Ovary (tissue), 7 donors: ENCODE measurements at regions not wholly inside any gene's neighbourhood (a gene's known extent, or its start where the extent isn't known, plus 50 kb on each side); places are given as distances from the start of the nearest gene placed in this dataset.
"Not testable (repeated sequence)": the region's sequence is repeated elsewhere in the genome, so short reads cannot be mapped to it uniquely, and the experiment has no call there.

Source experiments
- DNase-seq, 5 donors: peaks; one replicate each; pipeline ENCODE4 v3.0.0-alpha.2; 2019 to 2020
- H3K27ac ChIP-seq, 2 donors: fragments of 200-600 bp; one replicate each; pipeline versions ENCODE4 v1.5.1 to v1.8.0; 2019 to 2022
- H3K27me3 ChIP-seq: fragments of 200-600 bp; one replicate; pipeline ENCODE4 v1.8.0; 2022
- H3K36me3 ChIP-seq: fragments of 200-600 bp; sonication (generic); one replicate; pipeline ENCODE4 v1.5.1; 2019
- H3K4me1 ChIP-seq: one replicate; pipeline ENCODE4 v1.8.1; 2013; ENCODE audit warnings: mild to moderate bottlenecking, moderate library complexity; ENCODE audit not compliant: insufficient read depth
- H3K4me3 ChIP-seq: fragments of 200-600 bp; sonication (generic); one replicate; pipeline ENCODE4 v1.5.1; 2017
- H3K9me3 ChIP-seq, 2 donors: fragments of 200-600 bp in 1 of 2; sonication (generic) in 1 of 2; one replicate each; pipeline versions ENCODE4 v1.5.1 to v1.8.1; 2013 to 2019; ENCODE audit warnings: mild to moderate bottlenecking in 1 of 2, moderate library complexity in 1 of 2
- EP300 ChIP-seq: sonication (generic); formaldehyde crosslinking; IDR thresholded peaks from one replicate; pipeline ENCODE4 v1.6.1; 2017; ENCODE audit warnings: antibody characterized with exemption
- POLR2A ChIP-seq: fragments of 450-650 bp; IDR thresholded peaks from one replicate; pipeline ENCODE4 v1.6.1; 2017; ENCODE audit warnings: antibody characterized with exemption, mild to moderate bottlenecking, moderate library complexity
- whole genome bisulfite sequencing, 3 donors: extraction: QIAGEN DNeasy Blood & Tissue Kit in 1 of 3; methylation state at CpG; one replicate each; pipeline versions ENCODE4 v1.1.5 to v1.1.7; 2013 to 2017; 5-methylcytosine and 5-hydroxymethylcytosine counted together
- intact Hi-C, 4 donors: fragments of 100-400 bp; cut with DNase I; formaldehyde crosslinking; loops; one replicate each; pipeline versions ENCODE4 v1.11.0 to v1.15.1; 2022 to 2023
- TF ChIP-seq, protein P1 (sequence below), 3 donors: fragments of 450-650 bp in 2 of 3; fragments of 200-600 bp in 1 of 3; IDR thresholded peaks; one replicate each; pipeline versions ENCODE4 v1.5.1 to v1.8.0; 2016 to 2022; ENCODE audit warnings: antibody characterized with exemption in 3 of 3, mild to moderate bottlenecking in 1 of 3
- donor health status: DM: no; HTN: no; CAD: no; lungs with moderate emphysema.
- donor health status: DM: no; HTN: no; CAD: no.
- donor health status: Bipolar disorder and iron deficiency.
- donor health status: DM: no; HTN: no; CAD: no.
- donor health status: DM: yes; HTN: yes; CAD: no.

DNA sequence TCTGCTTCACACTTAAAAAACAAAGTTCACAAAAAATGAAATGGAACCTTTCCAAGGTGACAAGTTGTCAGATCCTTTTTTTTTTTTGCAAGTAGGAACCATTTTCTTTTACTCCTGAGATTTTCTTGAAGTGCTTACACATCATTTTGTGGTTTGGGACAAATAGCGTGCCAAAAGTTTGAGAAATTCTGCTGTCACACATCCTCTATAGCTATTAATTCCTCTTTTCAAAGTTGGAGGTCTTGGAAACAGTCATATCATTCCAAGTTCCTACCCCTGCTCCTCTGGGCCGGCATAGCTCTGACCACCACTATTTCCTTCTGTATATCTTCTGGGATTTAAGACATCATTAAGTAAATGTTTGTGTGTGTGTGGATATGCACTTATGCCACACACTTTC, 421.6 kb upstream of the SLC10A2 start:
- 55 to 71% (median 71%) methylated on average over 2 of the region's 2 CpGs for WGBS, 3 donors
- no peak for TF ChIP-seq POLR2A
- TF ChIP-seq EP300, result no peak
- TF ChIP-seq, protein P1, sequence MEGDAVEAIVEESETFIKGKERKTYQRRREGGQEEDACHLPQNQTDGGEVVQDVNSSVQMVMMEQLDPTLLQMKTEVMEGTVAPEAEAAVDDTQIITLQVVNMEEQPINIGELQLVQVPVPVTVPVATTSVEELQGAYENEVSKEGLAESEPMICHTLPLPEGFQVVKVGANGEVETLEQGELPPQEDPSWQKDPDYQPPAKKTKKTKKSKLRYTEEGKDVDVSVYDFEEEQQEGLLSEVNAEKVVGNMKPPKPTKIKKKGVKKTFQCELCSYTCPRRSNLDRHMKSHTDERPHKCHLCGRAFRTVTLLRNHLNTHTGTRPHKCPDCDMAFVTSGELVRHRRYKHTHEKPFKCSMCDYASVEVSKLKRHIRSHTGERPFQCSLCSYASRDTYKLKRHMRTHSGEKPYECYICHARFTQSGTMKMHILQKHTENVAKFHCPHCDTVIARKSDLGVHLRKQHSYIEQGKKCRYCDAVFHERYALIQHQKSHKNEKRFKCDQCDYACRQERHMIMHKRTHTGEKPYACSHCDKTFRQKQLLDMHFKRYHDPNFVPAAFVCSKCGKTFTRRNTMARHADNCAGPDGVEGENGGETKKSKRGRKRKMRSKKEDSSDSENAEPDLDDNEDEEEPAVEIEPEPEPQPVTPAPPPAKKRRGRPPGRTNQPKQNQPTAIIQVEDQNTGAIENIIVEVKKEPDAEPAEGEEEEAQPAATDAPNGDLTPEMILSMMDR (IDR thresholded peaks at IDR 0.05), result no peak
- no peaks in the 10 kb centered on the region for H3K27me3 ChIP-seq
- no peak for DNase-seq
- H3K27ac ChIP-seq, result no peak overlapping the region
- H3K36me3 ChIP-seq, result no peaks in the 10 kb centered on the region
- no peaks in the 10 kb centered on the region for H3K4me1 ChIP-seq
- intact Hi-C loops, result no loop called here
- no peaks in the 10 kb centered on the region for H3K9me3 ChIP-seq
- H3K4me3 ChIP-seq, result no peak overlapping the region

DNA sequence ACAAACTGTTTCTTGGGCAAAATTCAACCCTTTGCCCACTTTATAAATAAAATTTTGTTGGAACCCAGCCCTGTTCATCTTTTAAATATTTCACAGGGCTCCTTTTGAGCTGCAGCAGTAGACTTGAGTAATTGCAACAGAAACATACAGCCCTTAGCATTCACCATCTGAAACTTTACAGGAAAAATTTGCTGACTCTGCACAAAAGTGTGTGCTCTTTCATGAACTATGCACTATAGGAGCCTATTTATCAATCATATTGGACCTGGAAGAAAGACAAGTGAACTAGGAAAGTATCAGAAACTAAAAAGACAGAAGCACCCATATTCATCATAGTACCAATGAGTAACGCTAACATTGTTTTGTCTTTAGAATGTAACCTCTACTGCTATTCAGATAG, 406.9 kb upstream of the SLC10A2 start:
- DNase-seq, result no peak
- 89 to 98% (median 96%) methylated on average over 1 of the region's 1 CpG for WGBS, 3 donors
- Histone ChIP-seq H3K27me3 (no peaks in the 10 kb centered on the region), H3K9me3 (no peaks in the 10 kb centered on the region), H3K36me3 (no peaks in the 10 kb centered on the region), H3K4me3 (no peak overlapping the region), H3K4me1 (no peaks in the 10 kb centered on the region), H3K27ac (no peak overlapping the region)
- no peak for TF ChIP-seq EP300
- TF ChIP-seq, protein P1 (IDR thresholded peaks at IDR 0.05), result no peak
- TF ChIP-seq POLR2A, result no peak
- intact Hi-C loops, result no loop called here

DNA sequence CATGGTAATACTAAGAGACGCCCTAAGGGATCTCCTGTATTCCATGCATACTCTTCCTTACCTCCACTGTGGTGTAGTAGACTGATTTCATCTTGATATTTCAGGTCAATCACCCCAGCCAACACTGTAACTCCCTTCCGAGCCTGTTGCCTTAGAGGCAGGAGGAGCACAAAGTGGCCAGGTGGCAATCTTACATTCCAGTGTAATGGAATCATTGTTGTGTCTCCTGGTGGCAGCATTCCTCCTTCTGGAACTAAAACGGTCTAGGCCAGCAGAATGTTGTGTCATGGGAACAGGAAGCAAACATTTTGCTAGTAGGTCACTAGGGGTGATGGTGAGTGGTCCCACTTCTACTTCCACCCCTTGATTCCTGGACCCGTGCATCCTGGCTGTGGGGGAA, 405.7 kb upstream of the SLC10A2 start:
- intact Hi-C loops, result no loop called here
- no peaks in the 10 kb centered on the region for H3K4me1 ChIP-seq
- TF ChIP-seq, protein P1 (IDR thresholded peaks at IDR 0.05), result no peak
- TF ChIP-seq EP300, result no peak
- no peaks in the 10 kb centered on the region for H3K9me3 ChIP-seq
- WGBS, 3 donors, result 58 to 78% (median 61%) methylated on average over 4 of the region's 4 CpGs
- no peaks in the 10 kb centered on the region for H3K36me3 ChIP-seq
- no peak overlapping the region for H3K4me3 ChIP-seq
- no peaks in the 10 kb centered on the region for H3K27me3 ChIP-seq
- DNase-seq, result no peak
- no peak overlapping the region for H3K27ac ChIP-seq

DNA sequence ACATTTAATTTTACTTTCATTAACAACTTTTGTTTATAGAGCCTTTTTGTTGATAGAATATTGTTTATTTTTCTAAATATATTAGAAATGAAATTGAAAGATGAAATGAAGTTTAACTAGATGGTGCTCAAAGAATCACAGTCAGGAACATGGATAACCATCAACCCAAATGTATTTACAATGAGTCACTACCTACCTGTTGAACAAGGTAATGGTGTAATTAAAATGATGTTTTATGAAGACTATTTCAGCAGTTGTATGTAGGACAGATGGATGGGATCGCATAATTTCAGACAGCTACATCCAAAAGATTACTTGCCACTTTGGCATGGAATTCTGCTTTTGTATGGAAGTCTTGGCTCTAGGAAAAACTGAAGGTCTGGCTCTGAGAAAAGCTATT, 403.6 kb upstream of the SLC10A2 start:
- H3K9me3 ChIP-seq, result no peaks in the 10 kb centered on the region
- no peak for TF ChIP-seq EP300
- TF ChIP-seq POLR2A, result no peak
- TF ChIP-seq, protein P1 (IDR thresholded peaks at IDR 0.05), result no peak
- intact Hi-C loops, result no loop called here
- 89 to 95% (median 90%) methylated on average over 1 of the region's 1 CpG for WGBS, 3 donors
- no peaks in the 10 kb centered on the region for H3K27me3 ChIP-seq
- H3K36me3 ChIP-seq, result no peaks in the 10 kb centered on the region
- no peak overlapping the region for H3K4me3 ChIP-seq
- no peaks in the 10 kb centered on the region for H3K4me1 ChIP-seq
- DNase-seq, result no peak
- no peak overlapping the region for H3K27ac ChIP-seq

DNA sequence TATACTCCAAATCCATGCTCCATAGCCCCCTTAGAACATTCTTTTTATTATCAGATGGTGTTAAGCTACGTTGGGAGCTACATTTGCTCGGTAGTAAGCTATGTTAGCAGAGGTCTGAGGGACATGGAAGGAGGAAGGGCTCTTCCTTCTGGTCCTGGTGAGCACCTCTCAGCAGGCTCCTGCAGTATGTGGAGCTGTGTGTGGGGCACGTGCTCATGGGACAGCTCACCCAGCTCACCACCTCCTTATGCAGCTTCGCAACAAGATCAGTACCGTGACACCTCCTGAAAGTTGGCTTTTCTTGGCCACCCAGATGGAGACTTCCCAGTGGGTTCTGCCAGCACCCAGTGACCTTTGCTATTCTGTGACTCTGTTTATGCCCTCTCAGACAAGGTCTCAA, 400.5 kb upstream of the SLC10A2 start:
- Histone ChIP-seq H3K4me3 (no peak overlapping the region), H3K27ac (no peak overlapping the region), H3K36me3 (no peaks in the 10 kb centered on the region), H3K4me1 (no peaks in the 10 kb centered on the region), H3K9me3 (no peaks in the 10 kb centered on the region), H3K27me3 (no peaks in the 10 kb centered on the region)
- TF ChIP-seq, protein P1 (IDR thresholded peaks at IDR 0.05), result no peak
- TF ChIP-seq EP300 (no peak), POLR2A (no peak)
- no peak for DNase-seq
- 84 to 85% (median 84%) methylated on average over 5 of the region's 5 CpGs for WGBS, 3 donors
- intact Hi-C loops, result no loop called here

DNA sequence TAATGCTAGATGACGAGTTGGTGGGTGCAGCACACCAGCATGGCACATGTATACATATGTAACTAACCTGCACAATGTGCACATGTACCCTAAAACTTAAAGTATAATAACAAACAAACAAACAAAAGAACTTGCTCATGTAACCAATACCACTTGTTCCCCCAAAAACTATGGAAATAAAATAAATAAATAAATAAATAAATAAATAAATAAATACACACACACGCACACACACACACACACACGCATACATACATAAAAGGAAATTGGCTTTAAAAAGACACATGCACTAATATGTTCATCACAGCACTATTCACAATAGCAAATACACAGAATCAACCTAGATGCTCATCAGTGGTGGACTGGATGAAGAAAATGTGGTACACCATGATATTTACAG, 394.0 kb upstream of the SLC10A2 start:
- DNase-seq, H3K27ac ChIP-seq, H3K9me3 ChIP-seq, H3K27me3 ChIP-seq, H3K36me3 ChIP-seq, intact Hi-C loops, H3K4me3 ChIP-seq, H3K4me1 ChIP-seq: not testable (repeated sequence)
- 58 to 80% (median 73%) methylated on average over 3 of the region's 3 CpGs for WGBS, 3 donors

DNA sequence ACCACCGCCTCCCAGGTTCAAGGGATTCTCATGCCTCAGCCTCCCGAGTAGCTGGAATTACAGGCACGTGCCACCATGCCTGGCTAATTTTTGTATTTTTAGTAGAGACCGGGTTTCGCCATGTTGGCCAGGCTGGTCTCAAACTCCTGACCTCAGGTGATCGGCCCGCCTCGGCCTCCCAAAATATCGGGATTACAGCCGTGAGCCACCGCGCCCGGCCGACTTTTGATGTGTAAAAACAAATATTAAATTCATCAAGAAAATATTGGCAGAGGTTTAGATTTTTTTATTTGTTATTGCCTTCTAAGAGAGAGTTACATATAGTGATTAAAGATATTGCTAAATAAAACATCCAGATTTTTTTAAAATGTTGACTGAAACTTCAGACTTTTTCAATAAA, 390.8 kb upstream of the SLC10A2 start:
- intact Hi-C loops, H3K27me3 ChIP-seq, H3K27ac ChIP-seq, H3K36me3 ChIP-seq, DNase-seq, H3K4me3 ChIP-seq, H3K4me1 ChIP-seq, H3K9me3 ChIP-seq: not testable (repeated sequence)
- 94 to 96% (median 94%) methylated on average over 14 of the region's 14 CpGs for WGBS, 3 donors
